Skeletal muscle tissue (tissue), 3 donors: ENCODE measurements at regions not wholly inside any gene's neighbourhood (a gene's known extent, or its start where the extent isn't known, plus 50 kb on each side); places are given as distances from the start of the nearest gene placed in this dataset.
"Not testable (repeated sequence)": the region's sequence is repeated elsewhere in the genome, so short reads cannot be mapped to it uniquely, and the experiment has no call there.

ENCODE experiments used
- H3K27ac ChIP-seq: one replicate; pipeline ENCODE4 v1.7.0; 2013; ENCODE audit warnings: mild to moderate bottlenecking, low read depth, low read length, inconsistent platforms
- H3K27me3 ChIP-seq, 3 donors: one replicate each; pipeline ENCODE4 v1.7.0; 2013; ENCODE audit warnings: low read length in 3 of 3; ENCODE audit not compliant: control insufficient read depth in 3 of 3, insufficient read depth in 3 of 3
- H3K36me3 ChIP-seq, 3 donors: one replicate each; pipeline ENCODE4 v1.7.0; 2013; ENCODE audit warnings: low read length in 3 of 3; ENCODE audit not compliant: control insufficient read depth in 3 of 3, insufficient read depth in 3 of 3
- H3K4me1 ChIP-seq, 3 donors: one replicate each; pipeline ENCODE4 v1.7.0; 2013; ENCODE audit warnings: low read length in 3 of 3, mild to moderate bottlenecking in 3 of 3; ENCODE audit not compliant: control insufficient read depth in 3 of 3, insufficient read depth in 3 of 3
- H3K4me3 ChIP-seq, 3 donors: one replicate each; pipeline ENCODE4 v1.7.0; 2013; ENCODE audit warnings: low read length in 3 of 3
- H3K9ac ChIP-seq, 3 donors: one replicate each; pipeline ENCODE4 v1.7.0; 2013; ENCODE audit warnings: low read length in 3 of 3, mild to moderate bottlenecking in 3 of 3, moderate library complexity in 2 of 3, low read depth in 1 of 3
- H3K9me3 ChIP-seq, 3 donors: one replicate each; pipeline ENCODE4 v1.7.0; 2013; ENCODE audit warnings: low read length in 3 of 3; ENCODE audit not compliant: control insufficient read depth in 3 of 3
- donor health status: Osteomylitis.

GRCh38 chr1:232570007-232570406 lies 59.9 kb downstream of the SIPA1L2 start:
- Histone ChIP-seq H3K27me3 (no peaks in the 10 kb centered on the region), H3K27ac (no peak overlapping the region), H3K9me3 (no peaks in the 10 kb centered on the region), H3K9ac (peak overlapping the region in 1 of 3 donors; percentile 9), H3K36me3 (no peaks in the 10 kb centered on the region), H3K4me3 (no peak overlapping the region), H3K4me1 (peaks cover 0 to 13% (median 9%) of the 10 kb centered on the region in 3 donors)

- not testable (repeated sequence) for H3K9ac ChIP-seq, H3K27ac ChIP-seq, H3K27me3 ChIP-seq, H3K4me3 ChIP-seq, H3K9me3 ChIP-seq, H3K36me3 ChIP-seq
- H3K4me1 ChIP-seq, result peaks cover 0 to 13% (median 9%) of the 10 kb centered on the region in 3 donors
Observed at GRCh38 chr1:232569554-232569921, 60.4 kb downstream of the SIPA1L2 start.

GRCh38 chr1:232568906-232569553 lies 60.9 kb downstream of the SIPA1L2 start:
- Histone ChIP-seq H3K27ac (no peak overlapping the region), H3K4me1 (peaks cover 0 to 13% (median 9%) of the 10 kb centered on the region in 3 donors)

DNA sequence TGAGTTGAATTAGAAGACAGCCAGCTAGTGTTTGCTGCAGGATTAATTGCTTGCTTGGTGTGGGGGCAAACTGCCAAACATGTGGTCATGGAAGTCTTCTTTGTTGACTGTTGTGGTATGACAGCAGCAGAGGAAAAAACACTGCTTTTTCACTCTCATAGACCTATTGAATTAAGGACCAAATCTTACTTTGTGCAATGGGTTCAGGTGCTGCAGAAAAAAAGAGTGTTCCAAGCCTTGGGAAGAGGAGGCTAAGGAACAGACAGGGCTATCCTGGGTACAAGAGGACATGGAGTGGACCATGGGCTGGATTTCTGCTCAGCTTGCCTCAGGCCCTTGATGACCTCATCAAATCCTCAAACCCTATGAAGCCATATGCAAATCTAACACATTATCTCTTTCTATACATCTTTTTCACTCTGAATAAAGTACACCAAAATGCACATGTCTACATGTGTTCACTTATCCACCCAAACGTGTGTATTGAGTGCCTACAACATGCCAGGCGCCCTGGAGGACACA lies 61.5 kb downstream of the SIPA1L2 start:
- no peak overlapping the region for H3K4me3 ChIP-seq
- H3K27me3 ChIP-seq, result no peaks in the 10 kb centered on the region
- no peak overlapping the region for H3K9ac ChIP-seq
- no peaks in the 10 kb centered on the region for H3K36me3 ChIP-seq
- peaks cover 0 to 13% (median 9%) of the 10 kb centered on the region in 3 donors for H3K4me1 ChIP-seq
- H3K9me3 ChIP-seq, result no peaks in the 10 kb centered on the region
- no peak overlapping the region for H3K27ac ChIP-seq

More at GRCh38 chr1:232568906-232569553, 60.9 kb downstream of the SIPA1L2 start:
- H3K9me3 ChIP-seq, result no peaks in the 10 kb centered on the region
- H3K4me3 ChIP-seq, result no peak overlapping the region
- no peaks in the 10 kb centered on the region for H3K36me3 ChIP-seq
- no peaks in the 10 kb centered on the region for H3K27me3 ChIP-seq
- no peak overlapping the region for H3K9ac ChIP-seq

DNA sequence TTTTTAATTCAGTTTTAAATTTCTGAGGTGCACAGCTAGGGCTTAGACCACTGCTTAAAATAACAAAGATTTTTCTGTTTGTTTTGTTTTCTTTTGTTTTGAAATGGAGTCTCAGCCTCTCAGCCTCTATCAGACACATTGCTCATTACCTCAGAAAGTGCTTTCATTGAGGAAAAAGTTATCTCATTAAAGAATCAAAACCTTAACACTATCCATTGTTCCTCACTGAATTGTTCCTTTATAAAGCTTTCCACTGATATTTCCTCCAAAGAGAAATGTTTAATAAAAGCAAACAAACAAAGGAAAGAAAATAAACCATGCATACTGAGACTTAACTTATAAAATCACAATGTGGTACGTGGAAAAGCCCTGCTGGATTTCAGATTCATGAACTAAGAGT lies 63.8 kb downstream of the SIPA1L2 start:
- Histone ChIP-seq H3K27me3 (no peaks in the 10 kb centered on the region), H3K36me3 (no peaks in the 10 kb centered on the region), H3K4me3 (no peak overlapping the region), H3K9ac (no peak overlapping the region), H3K9me3 (no peaks in the 10 kb centered on the region), H3K27ac (no peak overlapping the region), H3K4me1 (peaks cover 5 to 21% (median 9%) of the 10 kb centered on the region in 3 donors)

GRCh38 chr1:232562855-232563510 lies 67.0 kb downstream of the SIPA1L2 start:
- no peak overlapping the region for H3K9ac ChIP-seq
- H3K9me3 ChIP-seq, result no peaks in the 10 kb centered on the region
- H3K27ac ChIP-seq, result no peak overlapping the region
- H3K36me3 ChIP-seq, result no peaks in the 10 kb centered on the region
- peaks cover 4 to 16% (median 5%) of the 10 kb centered on the region in 3 donors for H3K4me1 ChIP-seq
- no peak overlapping the region for H3K4me3 ChIP-seq
- H3K27me3 ChIP-seq, result no peaks in the 10 kb centered on the region

GRCh38 chr1:232561381-232561780 lies 68.6 kb downstream of the SIPA1L2 start:
- H3K27me3 ChIP-seq, result no peaks in the 10 kb centered on the region
- no peak overlapping the region for H3K4me3 ChIP-seq
- no peak overlapping the region for H3K9ac ChIP-seq
- H3K36me3 ChIP-seq, result no peaks in the 10 kb centered on the region
- H3K27ac ChIP-seq, result no peak overlapping the region
- peaks cover 3 to 18% (median 5%) of the 10 kb centered on the region in 3 donors for H3K4me1 ChIP-seq
- no peaks in the 10 kb centered on the region for H3K9me3 ChIP-seq

DNA sequence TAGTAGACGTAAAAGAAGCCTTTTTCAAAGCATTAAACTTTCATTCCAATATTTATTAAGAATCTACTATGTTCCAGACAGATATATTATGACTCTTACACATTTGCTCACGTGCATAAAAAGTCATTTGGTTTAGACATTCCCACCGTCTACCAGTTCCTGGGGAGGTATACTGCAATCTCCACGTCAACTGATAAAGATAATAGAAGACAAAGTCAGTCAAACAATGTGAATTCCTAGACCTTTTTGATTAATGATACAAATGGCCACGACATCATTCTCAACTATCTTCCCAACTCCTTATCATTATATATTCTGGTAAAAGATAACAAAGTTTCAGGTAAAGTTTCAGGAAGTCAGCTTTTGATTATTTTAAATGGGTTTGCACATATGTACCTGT lies 69.0 kb downstream of the SIPA1L2 start:
- no peaks in the 10 kb centered on the region for H3K27me3 ChIP-seq
- no peak overlapping the region for H3K4me3 ChIP-seq
- H3K9ac ChIP-seq, result no peak overlapping the region
- H3K36me3 ChIP-seq, result no peaks in the 10 kb centered on the region
- no peak overlapping the region for H3K27ac ChIP-seq
- peaks cover 5 to 23% (median 6%) of the 10 kb centered on the region in 3 donors for H3K4me1 ChIP-seq
- no peaks in the 10 kb centered on the region for H3K9me3 ChIP-seq

DNA sequence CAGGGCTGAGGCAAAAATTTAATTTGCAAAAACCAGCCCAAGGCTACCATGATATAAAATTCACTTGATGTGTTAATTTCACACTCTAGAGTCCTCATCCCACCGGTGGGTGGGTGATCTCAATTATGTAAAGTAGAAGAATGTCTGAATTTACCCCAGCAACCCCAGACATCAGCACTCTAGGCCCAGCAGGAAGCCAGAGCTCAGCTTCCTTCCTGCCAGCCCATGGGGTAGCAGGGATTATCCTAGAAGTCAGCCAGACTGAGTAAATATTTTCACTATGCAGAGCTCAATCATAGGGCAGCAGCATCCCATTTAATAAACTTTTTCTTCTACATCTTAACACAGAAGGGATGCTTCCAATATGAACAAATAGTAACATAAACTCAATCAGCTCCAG lies 71.0 kb downstream of the SIPA1L2 start:
- H3K9ac ChIP-seq, result no peak overlapping the region
- H3K27ac ChIP-seq, result no peak overlapping the region
- no peaks in the 10 kb centered on the region for H3K9me3 ChIP-seq
- peaks cover 18 to 33% (median 21%) of the 10 kb centered on the region in 3 donors for H3K4me1 ChIP-seq
- H3K36me3 ChIP-seq, result no peaks in the 10 kb centered on the region
- H3K4me3 ChIP-seq, result no peak overlapping the region
- H3K27me3 ChIP-seq, result no peaks in the 10 kb centered on the region

GRCh38 chr1:232557502-232558191 lies 72.3 kb downstream of the SIPA1L2 start:
- Histone ChIP-seq H3K27ac (no peak overlapping the region), H3K36me3 (no peaks in the 10 kb centered on the region), H3K27me3 (no peaks in the 10 kb centered on the region), H3K4me3 (no peak overlapping the region), H3K4me1 (peaks cover 29 to 38% (median 30%) of the 10 kb centered on the region in 3 donors), H3K9ac (no peak overlapping the region), H3K9me3 (no peaks in the 10 kb centered on the region)
